H9 (cell line): ENCODE measurements at regions not wholly inside any gene's neighbourhood (a gene's known extent, or its start where the extent isn't known, plus 50 kb on each side); places are given as distances from the start of the nearest gene placed in this dataset.

Experiments used
- DNase-seq: peaks from one replicate; pipeline ENCODE4 v3.0.0-alpha.2; 2017
- H2AFZ ChIP-seq: one replicate; pipeline ENCODE4 v1.6.1; 2013; ENCODE audit warnings: mild to moderate bottlenecking, low read length, control low read depth, moderate library complexity
- H2AK5ac ChIP-seq: 2 replicates; pipeline ENCODE4 v1.6.1; 2013; ENCODE audit warnings: low read length, control low read depth, mixed read lengths; ENCODE audit not compliant: insufficient read length
- H2BK120ac ChIP-seq: one replicate; pipeline ENCODE4 v1.6.1; 2013; ENCODE audit warnings: low read depth, mild to moderate bottlenecking, low read length, control low read depth, inconsistent platforms; ENCODE audit not compliant: poor library complexity, severe bottlenecking
- H2BK12ac ChIP-seq: 2 replicates; pipeline ENCODE4 v1.6.1; 2013; ENCODE audit warnings: low read length, control low read depth, mixed read lengths, low read depth; ENCODE audit not compliant: insufficient read length
- H2BK15ac ChIP-seq: 2 replicates; pipeline ENCODE4 v1.6.1; 2013; ENCODE audit warnings: low read depth, low read length, control low read depth
- H2BK20ac ChIP-seq: one replicate; pipeline ENCODE4 v1.6.1; 2013; ENCODE audit warnings: low read depth, mild to moderate bottlenecking, low read length, control low read depth, inconsistent platforms; ENCODE audit not compliant: poor library complexity, severe bottlenecking
- H2BK5ac ChIP-seq: 2 replicates; pipeline ENCODE4 v1.6.1; 2013; ENCODE audit warnings: low read length, control low read depth, mixed read lengths; ENCODE audit not compliant: insufficient read length
- H3K14ac ChIP-seq: 2 replicates; pipeline ENCODE4 v1.6.1; 2013; ENCODE audit warnings: low read length, control low read depth; ENCODE audit not compliant: insufficient read depth
- H3K18ac ChIP-seq: 2 replicates; pipeline ENCODE4 v1.6.1; 2013; ENCODE audit warnings: low read depth, mild to moderate bottlenecking, mixed read lengths, low read length, control low read depth; ENCODE audit not compliant: insufficient read length
- H3K23ac ChIP-seq: 2 replicates; pipeline ENCODE4 v1.6.1; 2013; ENCODE audit warnings: low read length, control low read depth, mixed read lengths, low read depth; ENCODE audit not compliant: insufficient read length
- H3K23me2 ChIP-seq: 2 replicates; pipeline ENCODE4 v1.6.1; 2013; ENCODE audit warnings: low read depth, mild to moderate bottlenecking, mixed read lengths, low read length, control low read depth; ENCODE audit not compliant: insufficient read length, poor library complexity, severe bottlenecking
- H3K27ac ChIP-seq: 2 replicates; pipeline ENCODE4 v1.5.1; 2013; ENCODE audit warnings: low read length, control low read depth, mixed read lengths, low read depth; ENCODE audit not compliant: insufficient read length
- H3K27me3 ChIP-seq: 2 replicates; pipeline ENCODE4 v1.6.1; 2013; ENCODE audit warnings: low read length, control low read depth, inconsistent platforms; ENCODE audit not compliant: insufficient read depth
- H3K4ac ChIP-seq: 2 replicates; pipeline ENCODE4 v1.6.1; 2013; ENCODE audit warnings: low read depth, mild to moderate bottlenecking, control low read depth, inconsistent platforms, low read length, moderate library complexity
- H3K4me1 ChIP-seq: 2 replicates; pipeline ENCODE4 v1.6.1; 2013; ENCODE audit warnings: low read length, control low read depth, inconsistent platforms; ENCODE audit not compliant: insufficient read depth
- H3K4me2 ChIP-seq: 2 replicates; pipeline ENCODE4 v1.6.1; 2013; ENCODE audit warnings: low read length, control low read depth, mixed read lengths; ENCODE audit not compliant: insufficient read length, insufficient read depth
- H3K56ac ChIP-seq: 2 replicates; pipeline ENCODE4 v1.6.1; 2013; ENCODE audit warnings: low read depth, mild to moderate bottlenecking, mixed read lengths, low read length, control low read depth; ENCODE audit not compliant: insufficient read length
- H3K79me1 ChIP-seq: 2 replicates; pipeline ENCODE4 v1.6.1; 2013; ENCODE audit warnings: low read depth, mild to moderate bottlenecking, moderate library complexity, low read length, control low read depth, inconsistent platforms; ENCODE audit not compliant: insufficient read depth, poor library complexity, severe bottlenecking
- H3K79me2 ChIP-seq: 2 replicates; pipeline ENCODE4 v1.6.1; 2013; ENCODE audit warnings: low read length, control low read depth, inconsistent platforms; ENCODE audit not compliant: insufficient read depth
- H3K9ac ChIP-seq: 2 replicates; pipeline ENCODE4 v1.6.1; 2013; ENCODE audit warnings: low read length, control low read depth, mixed read lengths; ENCODE audit not compliant: insufficient read length; ENCODE audit errors: extremely low read depth
- H3K9me3 ChIP-seq: one replicate; pipeline ENCODE4 v1.6.1; 2013; ENCODE audit warnings: low read depth, low read length, inconsistent platforms; ENCODE audit not compliant: control insufficient read depth
- H3T11ph ChIP-seq: one replicate; pipeline ENCODE4 v1.6.1; 2013; ENCODE audit warnings: mild to moderate bottlenecking, low read length, control low read depth, inconsistent platforms
- H4K20me1 ChIP-seq: one replicate; pipeline ENCODE4 v1.6.1; 2013; ENCODE audit not compliant: control insufficient read depth, insufficient read length, insufficient read depth
- H4K5ac ChIP-seq: 2 replicates; pipeline ENCODE4 v1.6.1; 2013; ENCODE audit warnings: low read depth, mild to moderate bottlenecking, mixed read lengths, low read length, control low read depth; ENCODE audit not compliant: insufficient read length
- H4K8ac ChIP-seq: replicated peaks from 2 replicates; pipeline ENCODE4 v1.6.1; 2013; ENCODE audit warnings: low read length, control low read depth, mixed read lengths, low read depth; ENCODE audit not compliant: insufficient read length
- H4K91ac ChIP-seq: 2 replicates; pipeline ENCODE4 v1.6.1; 2013; ENCODE audit warnings: low read depth, mild to moderate bottlenecking, moderate library complexity, mixed read lengths, low read length, control low read depth; ENCODE audit not compliant: insufficient read length
- H3K27ac Mint-ChIP-seq, 3 experiments: 2 replicates in 2 of 3; 3 replicates in 1 of 3; pipeline ENCODE4 v1.8.0; 2020 to 2021; ENCODE audit warnings: mixed read lengths in 3 of 3, mild to moderate bottlenecking in 1 of 3, moderate library complexity in 1 of 3
- H3K27me3 Mint-ChIP-seq: 2 replicates; pipeline ENCODE4 v1.8.0; 2021; ENCODE audit warnings: low read depth, mild to moderate bottlenecking, moderate library complexity, mixed read lengths
- H3K36me3 Mint-ChIP-seq, 3 experiments: 2 replicates in 2 of 3; 3 replicates in 1 of 3; pipeline ENCODE4 v1.8.0; 2020 to 2021; ENCODE audit warnings: low read depth in 3 of 3, mixed read lengths in 3 of 3; ENCODE audit not compliant: insufficient read depth in 1 of 3
- H3K4me1 Mint-ChIP-seq, 2 experiments: 2 replicates each; pipeline ENCODE4 v1.8.0; 2020; ENCODE audit warnings: mixed read lengths in 2 of 2
- H3K4me3 Mint-ChIP-seq, 2 experiments: 2 replicates in 1 of 2; 3 replicates in 1 of 2; pipeline ENCODE4 v1.8.0; 2020 to 2021; ENCODE audit warnings: mild to moderate bottlenecking in 2 of 2, mixed read lengths in 2 of 2, moderate library complexity in 1 of 2
- H3K9me3 Mint-ChIP-seq, 2 experiments: 2 replicates in 1 of 2; 3 replicates in 1 of 2; pipeline ENCODE4 v1.8.0; 2020; ENCODE audit warnings: mild to moderate bottlenecking in 2 of 2, mixed read lengths in 2 of 2, moderate library complexity in 1 of 2
- WGBS: extraction: QIAGEN DNeasy Blood & Tissue Kit; methylation state at CpG from one replicate; pipeline ENCODE4 v1.1.7; 2013; ENCODE audit warnings: missing lambda C conversion rate, low lambda C conversion rate, mixed read lengths; ENCODE audit not compliant: insufficient read length; ENCODE audit errors: extremely low coverage; 5-methylcytosine and 5-hydroxymethylcytosine counted together
- TF ChIP-seq, protein P1 (sequence below): fragments of 200-600 bp; sonication (generic); conservative IDR thresholded peaks from 3 replicates; pipeline ENCODE4 v1.8.0; 2021; ENCODE audit warnings: antibody characterized with exemption, mild to moderate bottlenecking

DNA sequence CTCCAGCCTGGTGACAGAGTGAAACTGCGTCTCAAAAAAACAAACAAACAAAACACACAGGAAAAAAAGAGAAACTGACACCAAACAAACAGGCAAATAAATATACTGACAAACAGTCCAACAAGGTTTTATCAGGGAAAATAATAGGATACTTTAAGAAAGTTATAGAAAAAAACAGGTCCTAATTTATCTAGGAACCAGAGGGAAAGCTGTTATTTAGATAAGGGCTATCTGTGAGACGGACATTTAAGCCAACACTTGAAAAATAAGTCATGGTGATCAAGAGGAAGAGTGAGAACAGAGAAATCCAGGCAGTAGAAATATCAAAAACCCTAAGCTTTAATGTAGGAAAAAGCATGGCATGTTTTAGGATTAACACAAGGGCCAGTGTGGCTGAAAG is 68.9 kb downstream of the FAM217A start:
- no peak overlapping the region for H3K56ac ChIP-seq
- no peak overlapping the region for H2AK5ac ChIP-seq
- no peak overlapping the region for H3K27ac ChIP-seq
- no peaks in the 10 kb centered on the region; the same call in 1 of the 2 replicates for H3K4me1 ChIP-seq
- no peaks in the 10 kb centered on the region for H3K23me2 ChIP-seq
- peaks cover 2% of the 10 kb centered on the region for H3K79me1 ChIP-seq
- H2BK120ac ChIP-seq = no peak overlapping the region
- H4K8ac ChIP-seq = no peak overlapping the region
- H2AFZ ChIP-seq = no peak overlapping the region
- no peak overlapping the region for H2BK15ac ChIP-seq
- Mint-ChIP-seq H3K9me3 (peaks cover 3 to 8% of the 10 kb centered on the region in 2 experiments; a peak in 3 of 5 replicates), H3K27ac (peak overlapping the region in 2 of 3 experiments; percentile 4 to 17; a peak in 4 of 7 replicates), H3K36me3 (peaks cover 15 to 24% (median 19%) of the 10 kb centered on the region in 3 experiments), H3K27me3 (no peaks in the 10 kb centered on the region), H3K4me3 (no peak overlapping the region), H3K4me1 (peaks cover 10 to 11% of the 10 kb centered on the region in 2 experiments)
- peaks cover 2% of the 10 kb centered on the region for H4K20me1 ChIP-seq
- no peak overlapping the region for H3K4me2 ChIP-seq
- no peak overlapping the region for H4K91ac ChIP-seq
- no peak overlapping the region for H3K23ac ChIP-seq
- no peak overlapping the region for H3K18ac ChIP-seq
- DNase-seq = no peak
- H3K14ac ChIP-seq = no peak overlapping the region
- no peaks in the 10 kb centered on the region for H3K9me3 ChIP-seq
- H2BK12ac ChIP-seq = no peak overlapping the region
- H2BK5ac ChIP-seq = no peak overlapping the region
- H3K4ac ChIP-seq = no peak overlapping the region
- no peak overlapping the region for H3T11ph ChIP-seq
- TF ChIP-seq, protein P1, sequence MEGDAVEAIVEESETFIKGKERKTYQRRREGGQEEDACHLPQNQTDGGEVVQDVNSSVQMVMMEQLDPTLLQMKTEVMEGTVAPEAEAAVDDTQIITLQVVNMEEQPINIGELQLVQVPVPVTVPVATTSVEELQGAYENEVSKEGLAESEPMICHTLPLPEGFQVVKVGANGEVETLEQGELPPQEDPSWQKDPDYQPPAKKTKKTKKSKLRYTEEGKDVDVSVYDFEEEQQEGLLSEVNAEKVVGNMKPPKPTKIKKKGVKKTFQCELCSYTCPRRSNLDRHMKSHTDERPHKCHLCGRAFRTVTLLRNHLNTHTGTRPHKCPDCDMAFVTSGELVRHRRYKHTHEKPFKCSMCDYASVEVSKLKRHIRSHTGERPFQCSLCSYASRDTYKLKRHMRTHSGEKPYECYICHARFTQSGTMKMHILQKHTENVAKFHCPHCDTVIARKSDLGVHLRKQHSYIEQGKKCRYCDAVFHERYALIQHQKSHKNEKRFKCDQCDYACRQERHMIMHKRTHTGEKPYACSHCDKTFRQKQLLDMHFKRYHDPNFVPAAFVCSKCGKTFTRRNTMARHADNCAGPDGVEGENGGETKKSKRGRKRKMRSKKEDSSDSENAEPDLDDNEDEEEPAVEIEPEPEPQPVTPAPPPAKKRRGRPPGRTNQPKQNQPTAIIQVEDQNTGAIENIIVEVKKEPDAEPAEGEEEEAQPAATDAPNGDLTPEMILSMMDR = no peak
- H3K79me2 ChIP-seq = peaks cover 8% of the 10 kb centered on the region; the same call in 1 of the 2 replicates
- H4K5ac ChIP-seq = no peak overlapping the region
- WGBS = no CpG with 5 or more reads among the region's 2 CpGs
- H3K9ac ChIP-seq = no peak overlapping the region
- H2BK20ac ChIP-seq = no peak overlapping the region
- H3K27me3 ChIP-seq = no peaks in the 10 kb centered on the region
